ENCODE measurements at regions not wholly inside any gene's neighbourhood (a gene's known extent, or its start where the extent isn't known, plus 50 kb on each side); places are given as distances from the start of the nearest gene placed in this dataset.

DNA sequence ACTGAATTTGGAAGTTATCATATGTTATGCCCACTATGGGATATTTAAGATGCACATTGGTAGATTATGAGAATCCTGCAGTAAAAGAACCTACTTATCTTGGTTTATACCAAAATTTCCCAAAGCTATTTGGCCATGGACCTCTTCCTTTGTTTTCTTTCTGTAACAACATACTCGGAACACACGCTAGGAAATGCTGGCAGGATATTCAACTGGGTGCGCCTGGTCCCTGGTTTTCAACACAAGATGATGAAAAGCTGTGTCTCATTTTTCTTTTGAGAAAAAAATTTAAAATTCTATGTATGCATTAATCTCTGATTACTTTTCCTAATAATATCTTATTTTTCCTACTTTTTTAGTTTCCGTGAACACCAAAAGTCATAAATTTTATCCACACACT, 128.5 kb upstream of the NRP1 start:
- Histone ChIP-seq H3K9ac (replicated peaks in 1 of 4; ENCODE audit: extremely low read depth in 1 of 4, low read depth in 3 of 4, low read length in 3 of 4) (no peak overlapping the region), H3K56ac (replicated peaks; ENCODE audit: insufficient read length, low read depth, low read length) (no peak overlapping the region), H3K14ac (ENCODE audit: insufficient read length) (no peak overlapping the region), H2AK5ac (ENCODE audit: low read depth, low read length) (no peak overlapping the region), H4K20me1 (replicated peaks in 1 of 2; ENCODE audit: control insufficient read depth in 1 of 2, insufficient read depth in 2 of 2, low read length in 2 of 2) (no peaks in the 10 kb centered on the region), H3K18ac (ENCODE audit: extremely low read depth, low read length) (no peak overlapping the region), H2BK120ac (replicated peaks; ENCODE audit: low read depth, low read length) (no peak overlapping the region), H4K91ac (replicated peaks; ENCODE audit: insufficient read length, low read length) (no peak overlapping the region), H3K4me1 (replicated peaks in 1 of 4; ENCODE audit: control insufficient read depth in 3 of 4, insufficient read depth in 4 of 4, low read length in 3 of 4) (no peaks in the 10 kb centered on the region), H3K4me3 (ENCODE audit: extremely low read depth in 1 of 4, insufficient read depth in 2 of 4, low read depth in 3 of 4, low read length in 4 of 4) (no peak overlapping the region), H3K79me1 (ENCODE audit: low read depth, low read length) (no peaks in the 10 kb centered on the region), H2BK5ac (ENCODE audit: low read depth, low read length) (no peak overlapping the region), H3K27me3 (replicated peaks in 1 of 4; ENCODE audit: control insufficient read depth in 3 of 4, extremely low read depth in 1 of 4, insufficient read depth in 3 of 4, low read length in 3 of 4) (peaks cover 0 to 1% (median 0%) of the 10 kb centered on the region in 4 experiments; a peak in 1 of 7 replicates), H3K23ac (ENCODE audit: insufficient read length) (no peak overlapping the region), H3K27ac (ENCODE audit: low read depth, low read length) (no peak overlapping the region), H3K23me2 (ENCODE audit: low read depth, low read length) (0 out of 2 replicates have a peak, but pooled peaks cover 1% of the 10 kb centered on the region), H2BK15ac (ENCODE audit: low read length) (no peak overlapping the region), H3K9me3 (ENCODE audit: insufficient read depth in 2 of 2, low read depth in 1 of 2, low read length in 1 of 2) (no peaks in the 10 kb centered on the region), H3K4me2 (ENCODE audit: insufficient read depth in 1 of 2, low read depth in 2 of 2, low read length in 2 of 2) (no peak overlapping the region), H2AFZ (ENCODE audit: low read length) (no peak overlapping the region), H2BK12ac (ENCODE audit: low read depth, low read length) (no peak overlapping the region), H2BK20ac (ENCODE audit: low read length) (no peak overlapping the region), H3K36me3 (ENCODE audit: control insufficient read depth in 2 of 4, insufficient read depth in 4 of 4, low read length in 3 of 4) (no peaks in the 10 kb centered on the region), H3K4ac (replicated peaks; ENCODE audit: insufficient read length, low read depth, low read length) (no peak overlapping the region), H4K8ac (ENCODE audit: extremely low read depth, insufficient read depth, low read length) (no peak overlapping the region), H4K5ac (ENCODE audit: insufficient read length, low read depth, low read length) (no peak overlapping the region), H3K79me2 (ENCODE audit: control insufficient read depth in 1 of 2, insufficient read depth in 2 of 2, low read length in 2 of 2) (no peaks in the 10 kb centered on the region)
- DNase-seq (ENCODE audit: low read depth in 1 of 2, low spot score in 2 of 2) (no peak), FAIRE-seq (no peak)
- 96% methylated on average over 4 of the region's 4 CpGs; no CpG with 5 or more reads in 1 of the 2 experiments for WGBS, 2 experiments (ENCODE audit: extremely low coverage in 1 of 2, insufficient coverage in 1 of 2, insufficient read length in 1 of 2, insufficient replicate concordance in 2 of 2, low coverage in 1 of 2, low lambda C conversion rate in 2 of 2, missing lambda C conversion rate in 1 of 2)
- CTCF ChIA-PET (ENCODE audit: partially characterized antibody) = interaction anchor here (0.6 to 1.1 kb wide), 3 partner anchors 67 to 215 kb away, joined by 3 read pairs; no protein-coding TSS in a partner anchor
- POLR2A ChIA-PET (ENCODE audit: partially characterized antibody) = no interaction called here
- no peak for TF ChIP-seq SRF (IDR thresholded peaks at IDR 0.05; ENCODE audit: low read depth, low read length)
- TF ChIP-seq TCF12 (IDR thresholded peaks at IDR 0.05; ENCODE audit: low read depth, low read length) = no peak
- TF ChIP-seq HDAC6 (IDR thresholded peaks at IDR 0.05; ENCODE audit: low read depth, low read length) = no peak
- TF ChIP-seq EP300 (IDR thresholded peaks at IDR 0.05; ENCODE audit: borderline replicate concordance in 1 of 2, low read depth in 2 of 2, low read length in 2 of 2) = no peak
- no peak for TF ChIP-seq TEAD4 (IDR thresholded peaks at IDR 0.05; ENCODE audit: low read depth, low read length)
- TF ChIP-seq TAF7 (optimal IDR thresholded peaks at IDR 0.05; ENCODE audit: borderline replicate concordance, low read depth, low read length) = no peak
- TF ChIP-seq, protein P1, sequence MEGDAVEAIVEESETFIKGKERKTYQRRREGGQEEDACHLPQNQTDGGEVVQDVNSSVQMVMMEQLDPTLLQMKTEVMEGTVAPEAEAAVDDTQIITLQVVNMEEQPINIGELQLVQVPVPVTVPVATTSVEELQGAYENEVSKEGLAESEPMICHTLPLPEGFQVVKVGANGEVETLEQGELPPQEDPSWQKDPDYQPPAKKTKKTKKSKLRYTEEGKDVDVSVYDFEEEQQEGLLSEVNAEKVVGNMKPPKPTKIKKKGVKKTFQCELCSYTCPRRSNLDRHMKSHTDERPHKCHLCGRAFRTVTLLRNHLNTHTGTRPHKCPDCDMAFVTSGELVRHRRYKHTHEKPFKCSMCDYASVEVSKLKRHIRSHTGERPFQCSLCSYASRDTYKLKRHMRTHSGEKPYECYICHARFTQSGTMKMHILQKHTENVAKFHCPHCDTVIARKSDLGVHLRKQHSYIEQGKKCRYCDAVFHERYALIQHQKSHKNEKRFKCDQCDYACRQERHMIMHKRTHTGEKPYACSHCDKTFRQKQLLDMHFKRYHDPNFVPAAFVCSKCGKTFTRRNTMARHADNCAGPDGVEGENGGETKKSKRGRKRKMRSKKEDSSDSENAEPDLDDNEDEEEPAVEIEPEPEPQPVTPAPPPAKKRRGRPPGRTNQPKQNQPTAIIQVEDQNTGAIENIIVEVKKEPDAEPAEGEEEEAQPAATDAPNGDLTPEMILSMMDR (IDR thresholded peaks at IDR 0.05; ENCODE audit: control extremely low read depth in 1 of 3, insufficient read depth in 1 of 3, low read depth in 1 of 3, low read length in 3 of 3) = no peak
- TF ChIP-seq, protein P2, sequence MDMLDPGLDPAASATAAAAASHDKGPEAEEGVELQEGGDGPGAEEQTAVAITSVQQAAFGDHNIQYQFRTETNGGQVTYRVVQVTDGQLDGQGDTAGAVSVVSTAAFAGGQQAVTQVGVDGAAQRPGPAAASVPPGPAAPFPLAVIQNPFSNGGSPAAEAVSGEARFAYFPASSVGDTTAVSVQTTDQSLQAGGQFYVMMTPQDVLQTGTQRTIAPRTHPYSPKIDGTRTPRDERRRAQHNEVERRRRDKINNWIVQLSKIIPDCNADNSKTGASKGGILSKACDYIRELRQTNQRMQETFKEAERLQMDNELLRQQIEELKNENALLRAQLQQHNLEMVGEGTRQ (IDR thresholded peaks at IDR 0.05; ENCODE audit: low read length) = no peak
- no peak for TF ChIP-seq CBX8 (IDR thresholded peaks at IDR 0.05; ENCODE audit: borderline replicate concordance, low read depth, low read length)
- TF ChIP-seq SIRT6 (IDR thresholded peaks at IDR 0.05; ENCODE audit: low read length) = no peak
- TF ChIP-seq POU5F1 (IDR thresholded peaks at IDR 0.05; ENCODE audit: low read depth, low read length) = no peak

Data from H1 (cell line).